ENCODE measurements at regions not wholly inside any gene's neighbourhood (a gene's known extent, or its start where the extent isn't known, plus 50 kb on each side); places are given as distances from the start of the nearest gene placed in this dataset.
"Not testable (repeated sequence)": the region's sequence is repeated elsewhere in the genome, so short reads cannot be mapped to it uniquely, and the experiment has no call there.

DNA sequence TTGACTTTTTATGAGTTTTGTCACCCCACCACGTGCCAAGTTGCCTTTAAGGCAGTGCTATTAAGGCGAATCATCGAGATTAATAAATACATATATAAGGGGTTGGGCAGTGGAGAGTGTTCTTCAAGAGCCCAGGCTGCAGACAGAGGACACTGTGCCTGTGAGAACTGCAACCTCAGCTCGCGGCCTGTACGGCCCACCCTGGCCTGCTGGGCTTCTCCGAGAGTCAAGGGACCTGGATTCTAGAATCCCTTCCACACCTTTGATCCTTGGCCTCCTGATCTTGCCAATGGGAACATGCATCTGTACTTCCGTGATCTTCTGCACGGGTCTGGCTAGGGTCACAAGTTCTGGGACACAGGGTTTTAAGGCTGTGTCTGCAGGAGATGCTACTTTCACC, 54.5 kb downstream of the IRX5 start:
- DNase-seq = no peak

DNA sequence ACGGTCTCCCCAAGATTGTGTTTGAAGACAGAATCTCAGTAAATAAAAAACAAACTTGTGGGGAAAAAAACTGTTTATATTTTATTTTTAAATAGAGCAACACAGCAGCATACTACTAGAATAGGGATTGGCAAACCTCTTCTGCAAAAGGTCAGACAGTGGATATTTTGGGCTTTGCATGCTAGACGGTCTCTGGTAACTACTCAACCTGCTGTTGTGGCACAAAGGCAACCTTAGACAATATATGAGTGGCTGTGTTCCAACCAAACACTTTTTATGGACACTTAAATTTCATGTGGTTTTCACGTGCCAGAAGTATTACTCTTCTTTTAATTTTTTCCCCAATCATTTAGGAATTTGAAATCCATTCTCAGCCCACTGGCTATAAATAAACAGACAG, 55.0 kb downstream of the IRX5 start:
- DNase-seq = no peak

DNA sequence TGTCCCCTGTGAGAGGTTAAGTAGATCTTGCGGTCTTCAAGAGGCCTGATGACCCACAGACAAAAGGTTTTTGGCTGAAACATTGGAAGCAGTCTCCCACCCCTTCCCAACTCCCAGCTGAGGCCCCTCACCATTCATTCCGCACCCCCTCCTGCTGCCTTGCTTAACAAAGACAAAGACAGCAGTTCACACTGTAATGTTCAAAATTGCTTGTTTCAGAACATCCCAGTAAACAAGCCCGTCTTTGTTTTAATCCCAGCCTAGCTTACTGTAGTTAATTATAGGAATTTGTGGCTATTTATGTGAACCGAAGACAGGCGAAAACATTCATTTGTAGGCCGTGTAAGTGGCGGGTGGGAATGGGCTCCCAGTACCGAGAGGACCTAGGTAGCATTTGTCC, 55.7 kb downstream of the IRX5 start:
- DNase-seq = no peak

DNA sequence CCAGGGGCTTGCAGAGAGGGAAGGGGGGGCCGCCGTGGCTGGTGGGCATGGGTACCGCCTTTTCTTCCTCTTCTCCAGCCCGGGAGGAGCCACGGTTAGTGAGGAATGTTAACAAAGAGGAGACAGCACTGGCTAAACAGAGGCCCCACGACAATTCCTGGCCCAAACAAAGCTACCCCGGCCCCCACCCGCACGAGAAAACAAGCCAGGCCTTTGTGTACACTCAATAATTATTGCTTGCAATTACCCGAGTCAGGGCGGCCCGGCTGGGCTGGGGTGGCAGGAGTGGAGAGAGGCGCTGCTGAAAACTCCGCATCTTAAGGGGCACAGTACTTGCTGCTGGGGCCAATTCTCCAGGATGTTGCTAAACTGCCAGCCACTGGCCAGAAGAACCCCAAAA, 56.4 kb downstream of the IRX5 start:
- no peak for DNase-seq

DNA sequence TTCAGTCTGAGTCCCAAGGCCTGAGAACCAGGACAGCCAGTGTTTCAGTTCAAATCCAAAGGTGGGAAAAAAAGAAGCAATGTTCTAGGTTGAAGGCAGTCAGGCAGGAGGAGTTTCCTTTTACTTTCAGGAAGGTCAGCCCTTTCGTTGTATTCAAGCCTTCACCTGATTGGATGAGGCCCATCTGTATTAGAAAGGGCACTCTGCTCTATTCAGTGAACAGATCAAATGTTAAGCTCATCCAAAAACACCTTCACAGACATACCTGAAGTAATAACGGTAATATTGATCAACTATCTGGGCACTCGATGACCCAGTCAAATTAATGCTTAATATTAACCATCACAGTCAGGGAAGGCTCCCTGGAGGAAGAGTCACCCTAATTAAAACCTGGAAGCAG, 60.9 kb downstream of the IRX5 start:
- no peak for DNase-seq

DNA sequence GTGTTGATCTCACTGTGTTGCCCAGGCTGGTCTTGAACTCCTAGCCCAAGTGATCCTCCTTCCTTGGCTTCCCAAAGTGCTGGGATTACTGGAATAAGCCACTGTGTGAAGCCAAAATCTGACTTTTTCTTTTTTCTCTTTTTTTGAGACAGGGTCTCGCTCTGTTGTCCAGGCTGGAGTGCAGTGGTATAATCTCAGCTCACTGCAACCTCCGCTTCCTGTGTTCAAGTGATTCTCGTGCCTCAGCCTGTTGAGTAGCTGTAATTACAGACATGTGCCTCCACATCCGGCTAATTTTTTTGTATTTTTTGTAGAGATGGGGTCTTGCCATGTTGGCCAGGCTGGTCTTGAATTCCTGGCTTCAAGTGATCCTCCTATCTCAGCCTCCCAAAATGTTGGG, 61.3 kb downstream of the IRX5 start:
- not testable (repeated sequence) for DNase-seq

DNA sequence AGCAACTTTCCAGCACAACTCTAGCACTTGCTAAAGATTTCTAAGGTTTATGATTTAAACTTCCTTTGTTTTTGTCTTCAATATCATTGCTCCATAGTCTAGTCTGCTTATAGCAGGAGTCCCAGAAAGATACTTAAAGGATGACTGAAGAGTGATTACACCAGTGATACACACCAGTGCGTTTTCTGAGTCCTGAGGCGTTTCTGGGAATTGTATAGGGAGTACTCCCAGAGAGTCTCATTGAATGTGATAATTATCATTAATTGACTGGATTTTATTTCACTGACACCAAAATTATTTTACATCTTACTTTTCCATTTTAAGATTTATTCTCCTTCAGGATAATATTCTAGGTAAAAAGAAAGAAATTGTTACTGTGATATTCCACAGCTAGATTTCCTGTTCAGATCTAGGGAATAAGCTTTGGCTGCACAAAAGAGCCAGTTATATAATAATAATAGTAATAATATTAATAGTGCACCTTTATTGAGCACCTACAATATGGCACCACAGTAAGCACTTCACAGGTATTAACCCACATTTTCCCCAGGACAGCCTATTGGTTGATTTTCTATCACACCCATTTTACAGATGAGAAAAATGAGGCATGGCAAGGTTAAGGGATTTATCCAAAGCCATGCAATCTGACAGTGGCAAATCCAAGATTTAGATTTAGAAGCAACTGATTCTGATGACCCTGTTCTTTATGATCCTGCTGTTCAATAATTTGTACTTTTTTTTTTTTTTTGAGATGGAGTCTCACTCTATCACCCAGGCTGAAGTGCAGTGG, 62.6 kb downstream of the IRX5 start:
- DNase-seq = no peak

DNA sequence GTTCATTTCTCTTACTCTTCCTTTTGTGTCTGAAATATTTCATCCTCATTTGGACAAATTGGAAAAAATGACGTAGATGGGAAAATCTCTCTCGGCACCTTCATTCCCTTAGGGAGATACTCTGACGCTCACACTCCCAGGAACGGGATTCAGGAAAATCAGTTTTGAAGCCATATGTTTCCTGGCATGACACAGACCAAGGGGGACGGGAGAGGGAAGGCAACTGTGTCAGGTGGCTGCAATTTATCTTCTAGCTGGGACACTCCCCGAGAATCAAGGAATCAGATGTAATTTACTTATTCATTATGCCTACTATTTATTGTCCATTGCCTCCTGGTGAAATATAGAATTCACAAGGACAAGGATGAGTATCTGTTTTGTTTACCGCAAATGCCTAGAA, 65.5 kb downstream of the IRX5 start:
- DNase-seq = peak; percentile 28

DNA sequence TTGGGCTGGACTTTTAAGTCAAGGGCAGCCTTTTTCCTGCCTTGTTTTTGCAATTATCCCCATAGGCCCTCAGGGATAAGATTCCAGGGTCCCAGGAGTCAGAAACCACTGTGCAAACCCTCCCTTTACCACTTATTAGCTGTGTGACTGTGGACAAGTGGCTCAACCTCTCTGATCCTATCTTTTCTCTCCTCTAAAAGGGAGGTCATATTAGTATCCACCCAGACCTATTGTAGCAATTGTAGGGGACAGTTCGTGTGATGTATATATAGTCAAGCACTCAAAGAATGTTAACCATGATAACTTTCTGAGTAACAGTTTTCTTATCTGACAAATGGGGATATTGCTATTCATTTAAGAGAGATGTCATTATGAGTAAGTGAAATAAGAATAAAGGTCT, 68.2 kb downstream of the IRX5 start:
- DNase-seq = no peak

DNA sequence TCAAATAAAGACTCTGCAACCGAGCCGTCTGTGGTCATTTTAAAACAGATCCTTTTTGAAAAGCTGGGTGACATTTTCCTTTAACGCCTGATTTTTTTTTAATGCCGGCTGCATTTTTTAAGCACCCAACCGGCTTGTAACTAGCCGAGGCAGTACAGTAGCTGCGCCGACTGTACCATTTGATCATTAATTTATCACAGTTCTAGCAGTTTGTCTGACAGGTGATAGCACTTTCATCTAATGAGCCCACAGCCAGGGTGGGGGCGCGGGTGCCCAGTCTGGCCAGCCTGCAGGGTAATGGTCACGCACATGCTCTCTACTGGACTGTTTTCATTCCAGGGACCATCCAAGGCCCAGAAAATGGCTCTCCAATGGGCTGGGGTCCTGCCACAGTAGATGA, 68.8 kb downstream of the IRX5 start:
- no peak for DNase-seq

DNA sequence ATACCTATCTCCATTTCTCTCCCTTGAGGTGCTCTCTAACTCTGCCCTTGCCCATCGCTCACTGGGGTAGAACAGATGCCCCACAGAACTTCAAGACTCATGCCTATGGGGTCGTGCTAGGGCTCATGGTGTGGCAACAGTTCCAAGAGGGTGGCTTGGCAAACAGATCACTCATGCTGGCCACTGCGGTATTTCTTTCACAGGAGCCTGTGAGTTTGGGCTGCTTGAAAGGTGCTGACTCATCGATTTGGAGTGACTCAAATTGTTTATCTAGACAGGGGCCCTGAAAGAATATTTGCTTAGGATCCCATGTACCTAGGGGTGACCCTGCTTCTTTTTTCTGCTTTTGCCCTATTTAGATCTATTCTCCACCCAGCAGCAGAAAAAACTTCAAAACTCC, 69.9 kb downstream of the IRX5 start:
- DNase-seq = no peak

DNA sequence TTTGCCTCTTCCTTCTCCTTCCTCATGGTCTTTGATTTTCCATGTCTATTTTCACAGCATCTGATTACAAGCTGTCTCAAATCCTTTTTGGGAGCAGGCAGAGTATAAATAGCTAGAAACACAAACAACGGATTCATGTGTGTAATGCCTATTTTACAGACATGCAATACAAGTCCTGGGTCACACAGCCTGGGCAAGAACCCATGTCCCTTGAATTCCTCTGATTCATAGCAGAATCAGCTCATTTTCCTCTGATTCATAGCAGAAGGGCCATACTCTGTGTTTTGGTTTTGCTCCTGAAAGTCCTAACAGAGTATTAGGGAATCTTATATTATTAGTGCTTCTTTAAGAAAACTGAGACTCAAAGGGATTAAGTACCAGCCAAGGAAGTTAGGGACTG, 71.3 kb downstream of the IRX5 start:
- DNase-seq = no peak

DNA sequence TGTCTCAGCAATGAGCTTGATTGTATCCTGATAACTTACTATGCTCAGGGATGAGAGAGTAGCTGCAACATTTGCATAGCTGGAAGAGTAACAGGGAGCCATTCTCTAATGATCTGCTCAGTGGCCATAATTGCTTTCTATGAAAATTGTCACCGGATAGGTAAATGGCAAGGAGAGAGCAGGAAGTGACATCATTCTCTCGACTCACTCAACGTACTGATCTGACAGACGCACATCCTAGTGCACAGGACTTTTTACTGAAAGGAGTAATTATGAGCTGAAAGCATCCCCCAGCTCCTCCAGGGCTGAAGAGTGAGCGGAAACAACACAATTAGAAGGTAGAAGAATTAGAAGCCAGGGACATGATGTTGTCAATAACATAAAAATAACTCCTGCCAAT, 71.8 kb downstream of the IRX5 start:
- no peak for DNase-seq

DNA sequence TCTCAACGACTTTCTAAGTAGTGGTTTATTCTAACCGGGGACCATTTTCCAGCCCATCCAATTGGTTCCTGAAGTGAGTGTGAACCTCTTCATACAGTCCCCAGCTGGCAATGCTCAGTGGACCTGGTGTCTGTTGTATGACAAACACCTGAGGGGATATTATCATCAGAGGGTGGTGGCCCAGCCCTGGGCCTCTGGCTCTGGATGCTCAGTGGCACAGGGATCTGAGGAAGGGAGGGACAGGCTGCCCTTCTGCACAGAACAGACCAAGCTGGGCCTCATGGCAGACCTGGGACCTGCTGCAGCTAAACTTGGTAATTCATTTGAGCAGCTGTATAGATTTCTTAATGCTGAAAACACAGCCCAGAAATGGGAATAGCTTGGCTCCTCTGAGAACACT, 72.6 kb downstream of the IRX5 start:
- no peak for DNase-seq

DNA sequence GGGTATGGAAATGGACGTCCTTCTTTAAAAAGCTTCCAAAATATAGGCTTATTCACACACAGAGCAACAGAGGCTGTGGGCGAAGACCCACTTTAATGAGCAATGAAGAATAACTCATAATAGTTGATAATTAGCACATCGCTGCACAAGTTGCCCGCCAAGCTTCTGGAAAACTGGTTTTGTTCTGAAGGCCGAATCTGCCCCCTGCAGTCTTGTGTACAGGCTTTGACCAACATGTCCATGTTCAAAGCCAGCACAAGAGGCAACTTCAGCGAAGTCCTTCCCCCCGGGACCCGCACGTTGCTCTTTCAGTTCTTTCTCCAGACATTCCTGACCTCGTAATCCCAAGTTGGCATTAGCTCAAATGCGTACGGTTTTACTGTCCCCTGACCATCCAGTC, 73.3 kb downstream of the IRX5 start:
- no peak for DNase-seq

DNA sequence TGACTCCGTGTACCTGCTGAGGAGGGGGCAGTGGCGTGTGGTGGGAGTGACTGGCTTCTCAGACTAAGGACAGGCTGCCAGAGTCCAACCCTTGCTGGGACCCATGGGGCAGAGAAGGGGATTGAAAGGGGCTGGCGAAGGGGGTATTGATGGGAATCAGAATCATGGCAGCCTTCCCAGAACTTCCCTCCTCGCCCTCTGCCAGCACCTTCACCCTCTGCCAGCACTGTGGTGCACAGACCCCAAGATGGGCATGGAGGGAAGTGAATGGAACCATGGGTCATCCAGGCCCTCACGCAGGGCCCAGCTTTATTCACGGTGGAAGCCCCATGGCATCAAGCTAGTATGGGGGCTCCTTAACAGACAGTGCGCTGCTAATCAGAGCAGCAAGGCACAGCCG, 76.8 kb downstream of the IRX5 start:
- no peak for DNase-seq

DNA sequence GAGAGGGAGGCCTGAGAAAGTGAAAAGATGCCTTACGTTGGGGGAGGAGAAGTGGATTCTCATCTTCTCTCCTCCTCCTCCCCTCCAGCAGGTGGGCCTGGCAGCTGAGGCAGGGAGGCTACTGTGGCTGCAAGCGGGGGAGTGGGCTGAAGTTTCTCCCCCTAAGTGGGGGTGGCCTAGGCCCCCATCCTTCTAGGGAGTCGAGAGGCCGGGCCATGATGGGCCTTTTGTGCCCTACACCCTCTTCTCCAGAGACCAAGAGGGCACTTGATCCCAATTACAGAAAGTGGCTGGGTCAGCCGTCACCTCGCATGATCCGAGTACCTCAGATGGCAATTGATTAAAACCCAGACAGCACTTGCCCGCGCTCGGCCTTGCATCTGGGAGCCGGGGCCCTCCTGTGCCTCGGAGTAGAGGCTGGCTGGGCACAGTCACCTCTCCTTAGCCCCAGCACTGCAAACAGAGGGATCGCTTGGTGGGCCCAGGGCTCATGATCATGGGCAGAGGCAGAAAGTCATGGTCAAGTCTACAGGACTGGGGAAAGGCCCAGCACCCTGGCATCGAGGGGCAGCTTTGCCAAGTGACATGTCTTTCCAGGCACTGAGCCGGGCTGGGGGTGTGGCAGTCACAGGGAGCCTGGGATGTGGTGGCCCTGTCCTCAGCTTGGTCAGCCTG, 78.3 kb downstream of the IRX5 start:
- DNase-seq = no peak

DNA sequence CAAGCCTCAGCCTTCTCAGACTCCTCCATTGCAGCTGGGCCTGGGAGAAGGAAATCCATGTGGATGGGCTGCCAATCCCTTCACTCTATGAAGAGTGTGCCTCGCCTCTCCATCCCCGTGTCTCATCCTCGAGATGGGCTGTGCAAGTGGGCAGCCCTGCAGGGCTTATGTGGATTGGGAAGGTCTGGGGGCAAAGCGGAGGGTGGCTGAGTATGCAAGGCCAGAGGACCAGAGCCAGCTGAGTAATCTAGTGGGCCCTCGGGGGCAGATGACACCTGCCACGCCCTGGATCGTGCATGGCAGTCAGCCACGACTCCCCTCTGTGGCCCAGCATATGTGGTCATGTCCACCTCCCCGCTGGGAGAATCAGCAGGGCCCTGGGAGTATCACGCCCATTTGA, 78.9 kb downstream of the IRX5 start:
- DNase-seq = no peak

DNA sequence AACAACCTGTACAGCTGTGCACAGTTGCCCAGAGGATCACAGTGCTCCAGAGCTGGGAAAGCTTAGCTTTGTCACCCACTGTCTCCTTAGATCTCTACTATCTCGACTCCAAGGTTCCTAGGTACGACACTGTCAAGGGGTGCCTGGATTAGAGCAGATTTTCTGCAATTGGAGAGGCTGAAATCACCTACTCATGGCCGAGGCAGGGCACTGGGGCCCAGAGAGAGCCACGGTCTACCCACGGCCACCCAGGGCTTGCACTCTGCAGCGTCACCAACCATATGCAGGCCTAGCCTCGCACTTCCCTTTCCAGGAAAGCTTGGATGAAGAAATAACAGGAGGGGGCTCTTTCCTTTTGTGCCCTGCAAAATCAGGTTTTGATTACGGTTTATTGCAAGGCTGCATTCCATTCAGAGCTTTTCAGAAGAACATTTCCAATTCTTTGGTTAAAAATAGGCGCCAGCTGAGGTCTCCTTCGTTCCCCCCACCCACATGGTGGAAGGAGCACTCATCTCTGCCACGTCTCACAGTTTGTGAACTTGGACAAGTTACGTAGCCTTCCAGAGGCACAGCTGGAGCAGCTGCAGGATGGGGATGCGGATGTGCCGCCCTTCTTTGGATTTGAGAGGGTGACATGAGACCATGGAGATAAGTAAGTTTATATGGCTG, 80.0 kb downstream of the IRX5 start:
- DNase-seq = no peak

DNA sequence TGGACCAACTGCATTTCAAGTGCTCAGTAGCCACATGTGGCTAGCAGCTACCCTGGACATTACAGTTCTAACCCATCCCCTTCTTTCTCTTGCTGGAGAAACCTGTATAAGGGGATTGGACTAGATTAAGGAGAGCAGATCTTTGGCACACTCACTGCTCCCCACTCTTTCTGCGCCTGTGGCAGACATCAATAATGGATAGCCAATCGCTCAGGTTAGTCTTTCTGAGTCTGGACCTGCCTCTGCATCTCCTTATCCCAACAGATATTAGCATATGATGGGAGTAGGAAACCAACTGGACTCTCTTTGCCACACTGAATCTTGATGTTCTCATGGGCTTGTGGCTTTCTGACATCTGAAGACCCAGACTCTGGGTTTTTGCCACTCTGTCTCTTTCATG, 81.7 kb downstream of the IRX5 start:
- no peak for DNase-seq

DNA sequence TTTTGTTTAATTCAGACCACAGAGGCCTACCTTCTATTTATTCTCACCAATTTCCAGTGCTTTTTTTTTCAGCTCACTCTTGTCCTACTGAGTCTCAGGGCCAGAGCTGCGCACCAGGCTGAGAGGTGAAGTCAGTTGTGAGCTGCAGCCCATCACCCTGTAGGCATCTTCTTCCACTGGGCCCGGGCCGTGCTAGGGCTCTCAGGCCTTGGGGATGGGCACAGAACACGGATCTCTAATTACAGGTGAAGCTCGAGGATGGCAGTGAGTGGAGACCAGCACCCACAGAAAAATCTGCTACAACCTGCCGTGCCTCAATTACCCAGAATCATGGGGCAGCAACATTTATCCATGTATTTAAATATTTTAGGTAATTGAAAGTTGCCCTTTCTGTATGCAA, 82.1 kb downstream of the IRX5 start:
- DNase-seq = no peak

DNA sequence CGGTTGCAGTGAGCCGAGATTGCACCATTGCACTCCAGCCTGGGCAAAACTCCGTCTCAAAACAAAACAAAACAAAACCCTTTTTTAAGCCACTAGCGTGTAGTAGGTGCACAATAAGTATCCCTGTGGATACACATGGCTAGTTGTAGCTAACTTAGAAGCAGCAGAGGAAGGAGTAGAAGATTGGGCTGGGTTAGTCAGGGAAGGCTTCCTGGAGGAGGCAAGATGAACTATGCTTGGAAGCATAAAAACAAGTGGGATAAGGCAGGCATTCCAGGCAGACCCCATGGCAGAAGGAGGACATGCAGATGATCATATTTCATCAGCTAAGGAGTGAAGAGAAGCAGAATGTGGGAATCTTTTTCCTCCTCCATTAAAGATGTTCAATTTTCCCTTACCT, 83.4 kb downstream of the IRX5 start:
- DNase-seq = no peak

DNA sequence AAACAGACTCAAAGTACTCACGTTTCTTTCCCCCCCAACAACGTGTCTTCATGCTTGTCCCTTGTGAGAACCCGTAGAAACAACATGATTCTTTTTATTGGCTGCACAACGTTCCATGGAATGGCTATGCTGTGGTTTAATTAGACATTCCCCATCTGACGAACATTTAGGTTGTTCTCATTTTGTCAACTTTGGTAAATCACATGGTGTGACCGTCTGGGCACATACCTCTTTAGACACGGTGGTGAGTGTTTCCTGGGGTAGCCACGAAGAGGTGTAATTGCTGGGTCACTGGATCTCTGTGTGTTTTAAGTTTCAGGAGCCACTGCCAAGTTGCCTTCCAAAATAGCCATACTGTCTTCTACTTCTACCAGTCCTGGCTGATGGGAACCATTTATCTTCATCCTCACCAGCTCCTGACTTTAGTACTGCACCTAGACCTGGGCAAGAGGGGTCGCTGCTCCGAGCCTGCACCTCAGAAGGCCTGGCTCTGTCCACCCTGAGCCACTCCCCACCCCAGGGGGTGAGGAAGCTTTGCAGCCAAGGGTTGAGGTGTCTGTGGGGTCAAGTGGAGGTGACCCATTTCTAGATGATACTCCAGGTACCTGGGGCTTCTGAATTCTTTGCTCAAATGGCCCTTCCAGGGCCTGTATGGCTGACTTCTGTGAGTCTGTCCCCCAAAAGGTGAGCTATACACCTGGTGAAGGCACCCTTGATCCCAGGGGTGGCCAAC, 84.7 kb downstream of the IRX5 start:
- DNase-seq = no peak

DNA sequence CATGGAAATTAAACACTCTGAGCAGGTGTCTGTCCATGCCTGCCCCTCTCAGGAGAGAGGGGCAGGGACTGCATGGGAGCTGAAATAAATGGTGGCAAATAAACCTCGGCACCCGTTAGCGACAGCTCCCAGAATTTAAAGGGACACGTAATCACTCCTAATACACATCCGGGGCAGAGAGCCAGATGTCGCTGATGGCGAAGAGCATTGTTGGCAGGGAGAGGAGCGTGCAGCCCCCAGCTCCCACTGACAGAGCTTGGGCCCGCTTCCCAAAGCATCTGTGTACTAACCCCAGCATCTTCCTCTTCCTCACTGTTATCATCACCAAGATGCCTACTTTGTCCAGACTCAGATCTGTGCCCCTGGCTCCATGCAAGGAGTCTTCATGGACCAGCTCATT, 85.8 kb downstream of the IRX5 start:
- no peak for DNase-seq

Data from NCI-H2171 treated with DMSO at 0.1 percent for 48 hours (cell line).